HepG2 (cell line): ENCODE measurements at regions not wholly inside any gene's neighbourhood (a gene's known extent, or its start where the extent isn't known, plus 50 kb on each side); places are given as distances from the start of the nearest gene placed in this dataset.

Experiments used
- CBX1 ChIP-seq: IDR thresholded peaks from one replicate; pipeline ENCODE4 v1.6.1; 2016; ENCODE audit warnings: antibody characterized with exemption, low read depth
- FOXA1 ChIP-seq, 2 experiments: fragments of 450-650 bp in 1 of 2; sonication (generic) in 1 of 2; formaldehyde crosslinking in 1 of 2; IDR thresholded peaks; 2 replicates each; pipeline versions ENCODE4 v1.4.0 to v1.6.1; 2016 to 2020; ENCODE audit warnings: missing genetic modification reagents in 1 of 2
- FOXJ3 ChIP-seq: sonication (generic); formaldehyde crosslinking; IDR thresholded peaks from 2 replicates; pipeline ENCODE4 v1.4.0; 2020; ENCODE audit warnings: missing genetic modification reagents, mild to moderate bottlenecking, borderline replicate concordance
- FOXK1 ChIP-seq: sonication (generic); formaldehyde crosslinking; IDR thresholded peaks from 2 replicates; pipeline ENCODE4 v1.4.0; 2020; ENCODE audit warnings: low read depth, missing genetic modification reagents, borderline replicate concordance
- HES4 ChIP-seq: sonication (generic); formaldehyde crosslinking; IDR thresholded peaks from 2 replicates; pipeline ENCODE4 v1.9.0; 2021; ENCODE audit warnings: mild to moderate bottlenecking, missing genetic modification reagents, borderline replicate concordance
- HMG20A ChIP-seq: IDR thresholded peaks from 2 replicates; pipeline ENCODE4 v1.6.1; 2016; ENCODE audit warnings: borderline replicate concordance
- MED13 ChIP-seq: sonication (generic); formaldehyde crosslinking; IDR thresholded peaks from 2 replicates; pipeline ENCODE4 v1.5.0; 2020; ENCODE audit warnings: missing genetic modification reagents
- PRPF4 ChIP-seq: fragments of 200-400 bp; formaldehyde crosslinking; IDR thresholded peaks from 2 replicates; pipeline ENCODE4 v1.6.1; 2016; ENCODE audit warnings: low read length, low read depth; ENCODE audit not compliant: poor library complexity, severe bottlenecking
- RBAK ChIP-seq: sonication (generic); formaldehyde crosslinking; IDR thresholded peaks from 2 replicates; pipeline ENCODE4 v1.5.1; 2020; ENCODE audit warnings: mild to moderate bottlenecking, missing genetic modification reagents
- STAG1 ChIP-seq: sonication (generic); formaldehyde crosslinking; IDR thresholded peaks from 2 replicates; pipeline ENCODE4 v1.4.0; 2020; ENCODE audit warnings: missing genetic modification reagents
- SUZ12 ChIP-seq: fragments of 150-350 bp; IDR thresholded peaks from 2 replicates; pipeline ENCODE4 v1.6.1; 2014; ENCODE audit warnings: low read depth, low read length
- ZFP41 ChIP-seq: sonication (generic); formaldehyde crosslinking; IDR thresholded peaks from 2 replicates; pipeline ENCODE4 v1.4.0; 2020; ENCODE audit warnings: mild to moderate bottlenecking, missing genetic modification reagents, borderline replicate concordance
- ZNF230 ChIP-seq: sonication (generic); formaldehyde crosslinking; IDR thresholded peaks from 2 replicates; pipeline ENCODE4 v1.4.0; 2020; ENCODE audit warnings: mild to moderate bottlenecking, missing genetic modification reagents
- ZNF317 ChIP-seq: sonication (generic); formaldehyde crosslinking; IDR thresholded peaks from 2 replicates; pipeline ENCODE4 v1.5.0; 2020; ENCODE audit warnings: mild to moderate bottlenecking, missing genetic modification reagents
- ZNF460 ChIP-seq: sonication (generic); formaldehyde crosslinking; IDR thresholded peaks from 2 replicates; pipeline ENCODE4 v1.5.1; 2020; ENCODE audit warnings: missing genetic modification reagents, mild to moderate bottlenecking, borderline replicate concordance
- TF ChIP-seq, protein P1 (sequence below): sonication (generic); formaldehyde crosslinking; IDR thresholded peaks from 2 replicates; pipeline ENCODE4 v1.4.0; 2020; ENCODE audit warnings: missing genetic modification reagents
- TF ChIP-seq, protein P2 (sequence below): sonication (generic); formaldehyde crosslinking; IDR thresholded peaks from 2 replicates; pipeline ENCODE4 v1.4.0; 2020; ENCODE audit warnings: missing genetic modification reagents
- TF ChIP-seq, protein P3 (sequence below): sonication (generic); formaldehyde crosslinking; IDR thresholded peaks from 2 replicates; pipeline ENCODE4 v1.4.0; 2020; ENCODE audit warnings: mild to moderate bottlenecking, missing genetic modification reagents
- TF ChIP-seq, protein P4 (sequence below): sonication (generic); formaldehyde crosslinking; IDR thresholded peaks from 2 replicates; pipeline ENCODE4 v1.4.0; 2020; ENCODE audit warnings: missing genetic modification reagents
- TF ChIP-seq, protein P5 (sequence below): sonication (generic); formaldehyde crosslinking; IDR thresholded peaks from 2 replicates; pipeline ENCODE4 v1.5.1; 2020; ENCODE audit warnings: missing genetic modification reagents, mild to moderate bottlenecking, borderline replicate concordance

DNA sequence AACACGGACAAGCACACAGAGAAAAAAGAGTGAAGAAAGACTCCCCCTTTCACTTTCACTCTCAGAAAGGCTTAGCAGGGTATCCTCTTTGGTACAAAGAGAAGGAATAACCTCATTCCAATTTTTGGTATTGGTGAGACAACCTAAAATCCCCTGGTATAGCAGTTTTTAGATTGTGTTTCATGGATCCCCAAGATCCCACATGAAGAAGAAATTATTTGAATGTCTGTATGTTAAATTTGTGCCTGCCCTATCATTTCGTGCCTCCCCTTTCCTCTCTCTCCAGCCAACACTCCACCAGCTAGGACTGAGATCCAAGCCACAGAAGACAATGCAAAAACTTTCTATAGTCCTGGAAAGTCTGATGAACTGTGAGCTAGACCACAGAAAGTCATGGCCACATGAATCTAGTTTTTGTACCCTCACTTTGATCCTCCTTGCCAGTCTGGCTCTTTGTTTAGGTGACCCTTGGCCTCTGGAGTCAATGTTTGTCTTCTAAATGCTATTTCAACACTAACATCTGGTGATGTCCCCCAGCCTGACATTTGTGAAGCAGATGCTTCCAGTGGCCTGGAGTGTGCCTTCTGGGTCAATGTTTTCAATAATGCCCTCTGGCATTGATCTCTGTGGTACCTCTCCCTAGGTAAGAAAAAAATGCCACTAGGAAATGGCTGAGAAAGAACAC, 181.9 kb upstream of the BMP4 start (continued):
- TF ChIP-seq, protein P1, sequence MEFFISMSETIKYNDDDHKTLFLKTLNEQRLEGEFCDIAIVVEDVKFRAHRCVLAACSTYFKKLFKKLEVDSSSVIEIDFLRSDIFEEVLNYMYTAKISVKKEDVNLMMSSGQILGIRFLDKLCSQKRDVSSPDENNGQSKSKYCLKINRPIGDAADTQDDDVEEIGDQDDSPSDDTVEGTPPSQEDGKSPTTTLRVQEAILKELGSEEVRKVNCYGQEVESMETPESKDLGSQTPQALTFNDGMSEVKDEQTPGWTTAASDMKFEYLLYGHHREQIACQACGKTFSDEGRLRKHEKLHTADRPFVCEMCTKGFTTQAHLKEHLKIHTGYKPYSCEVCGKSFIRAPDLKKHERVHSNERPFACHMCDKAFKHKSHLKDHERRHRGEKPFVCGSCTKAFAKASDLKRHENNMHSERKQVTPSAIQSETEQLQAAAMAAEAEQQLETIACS (CRISPR knock-in tag): no peak
- no peak for TF ChIP-seq PRPF4
- TF ChIP-seq FOXJ3 (CRISPR knock-in tag): peak; percentile 99
- no peak for TF ChIP-seq SUZ12
- peak; percentile 87 for TF ChIP-seq FOXA1 (IDR thresholded peaks at IDR 0.05)
- TF ChIP-seq FOXA1 (CRISPR knock-in tag; IDR thresholded peaks at IDR 0.05): peak; percentile 97
- no peak for TF ChIP-seq ZNF460 (CRISPR knock-in tag)
- TF ChIP-seq STAG1 (CRISPR knock-in tag): peak; percentile 60
- TF ChIP-seq, protein P2, sequence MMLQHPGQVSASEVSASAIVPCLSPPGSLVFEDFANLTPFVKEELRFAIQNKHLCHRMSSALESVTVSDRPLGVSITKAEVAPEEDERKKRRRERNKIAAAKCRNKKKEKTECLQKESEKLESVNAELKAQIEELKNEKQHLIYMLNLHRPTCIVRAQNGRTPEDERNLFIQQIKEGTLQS (CRISPR knock-in tag): peak; percentile 76
- TF ChIP-seq, protein P3, sequence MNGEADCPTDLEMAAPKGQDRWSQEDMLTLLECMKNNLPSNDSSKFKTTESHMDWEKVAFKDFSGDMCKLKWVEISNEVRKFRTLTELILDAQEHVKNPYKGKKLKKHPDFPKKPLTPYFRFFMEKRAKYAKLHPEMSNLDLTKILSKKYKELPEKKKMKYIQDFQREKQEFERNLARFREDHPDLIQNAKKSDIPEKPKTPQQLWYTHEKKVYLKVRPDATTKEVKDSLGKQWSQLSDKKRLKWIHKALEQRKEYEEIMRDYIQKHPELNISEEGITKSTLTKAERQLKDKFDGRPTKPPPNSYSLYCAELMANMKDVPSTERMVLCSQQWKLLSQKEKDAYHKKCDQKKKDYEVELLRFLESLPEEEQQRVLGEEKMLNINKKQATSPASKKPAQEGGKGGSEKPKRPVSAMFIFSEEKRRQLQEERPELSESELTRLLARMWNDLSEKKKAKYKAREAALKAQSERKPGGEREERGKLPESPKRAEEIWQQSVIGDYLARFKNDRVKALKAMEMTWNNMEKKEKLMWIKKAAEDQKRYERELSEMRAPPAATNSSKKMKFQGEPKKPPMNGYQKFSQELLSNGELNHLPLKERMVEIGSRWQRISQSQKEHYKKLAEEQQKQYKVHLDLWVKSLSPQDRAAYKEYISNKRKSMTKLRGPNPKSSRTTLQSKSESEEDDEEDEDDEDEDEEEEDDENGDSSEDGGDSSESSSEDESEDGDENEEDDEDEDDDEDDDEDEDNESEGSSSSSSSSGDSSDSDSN (CRISPR knock-in tag): peak; percentile 67
- TF ChIP-seq CBX1: no peak
- peak; percentile 99 for TF ChIP-seq HMG20A (CRISPR knock-in tag)
- TF ChIP-seq ZNF317 (CRISPR knock-in tag): peak; percentile 83
- peak; percentile 99 for TF ChIP-seq MED13 (CRISPR knock-in tag)
- TF ChIP-seq, protein P4, sequence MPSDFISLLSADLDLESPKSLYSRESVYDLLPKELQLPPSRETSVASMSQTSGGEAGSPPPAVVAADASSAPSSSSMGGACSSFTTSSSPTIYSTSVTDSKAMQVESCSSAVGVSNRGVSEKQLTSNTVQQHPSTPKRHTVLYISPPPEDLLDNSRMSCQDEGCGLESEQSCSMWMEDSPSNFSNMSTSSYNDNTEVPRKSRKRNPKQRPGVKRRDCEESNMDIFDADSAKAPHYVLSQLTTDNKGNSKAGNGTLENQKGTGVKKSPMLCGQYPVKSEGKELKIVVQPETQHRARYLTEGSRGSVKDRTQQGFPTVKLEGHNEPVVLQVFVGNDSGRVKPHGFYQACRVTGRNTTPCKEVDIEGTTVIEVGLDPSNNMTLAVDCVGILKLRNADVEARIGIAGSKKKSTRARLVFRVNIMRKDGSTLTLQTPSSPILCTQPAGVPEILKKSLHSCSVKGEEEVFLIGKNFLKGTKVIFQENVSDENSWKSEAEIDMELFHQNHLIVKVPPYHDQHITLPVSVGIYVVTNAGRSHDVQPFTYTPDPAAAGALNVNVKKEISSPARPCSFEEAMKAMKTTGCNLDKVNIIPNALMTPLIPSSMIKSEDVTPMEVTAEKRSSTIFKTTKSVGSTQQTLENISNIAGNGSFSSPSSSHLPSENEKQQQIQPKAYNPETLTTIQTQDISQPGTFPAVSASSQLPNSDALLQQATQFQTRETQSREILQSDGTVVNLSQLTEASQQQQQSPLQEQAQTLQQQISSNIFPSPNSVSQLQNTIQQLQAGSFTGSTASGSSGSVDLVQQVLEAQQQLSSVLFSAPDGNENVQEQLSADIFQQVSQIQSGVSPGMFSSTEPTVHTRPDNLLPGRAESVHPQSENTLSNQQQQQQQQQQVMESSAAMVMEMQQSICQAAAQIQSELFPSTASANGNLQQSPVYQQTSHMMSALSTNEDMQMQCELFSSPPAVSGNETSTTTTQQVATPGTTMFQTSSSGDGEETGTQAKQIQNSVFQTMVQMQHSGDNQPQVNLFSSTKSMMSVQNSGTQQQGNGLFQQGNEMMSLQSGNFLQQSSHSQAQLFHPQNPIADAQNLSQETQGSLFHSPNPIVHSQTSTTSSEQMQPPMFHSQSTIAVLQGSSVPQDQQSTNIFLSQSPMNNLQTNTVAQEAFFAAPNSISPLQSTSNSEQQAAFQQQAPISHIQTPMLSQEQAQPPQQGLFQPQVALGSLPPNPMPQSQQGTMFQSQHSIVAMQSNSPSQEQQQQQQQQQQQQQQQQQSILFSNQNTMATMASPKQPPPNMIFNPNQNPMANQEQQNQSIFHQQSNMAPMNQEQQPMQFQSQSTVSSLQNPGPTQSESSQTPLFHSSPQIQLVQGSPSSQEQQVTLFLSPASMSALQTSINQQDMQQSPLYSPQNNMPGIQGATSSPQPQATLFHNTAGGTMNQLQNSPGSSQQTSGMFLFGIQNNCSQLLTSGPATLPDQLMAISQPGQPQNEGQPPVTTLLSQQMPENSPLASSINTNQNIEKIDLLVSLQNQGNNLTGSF: no peak
- no peak for TF ChIP-seq HES4
- TF ChIP-seq RBAK (CRISPR knock-in tag): no peak
- TF ChIP-seq, protein P5, sequence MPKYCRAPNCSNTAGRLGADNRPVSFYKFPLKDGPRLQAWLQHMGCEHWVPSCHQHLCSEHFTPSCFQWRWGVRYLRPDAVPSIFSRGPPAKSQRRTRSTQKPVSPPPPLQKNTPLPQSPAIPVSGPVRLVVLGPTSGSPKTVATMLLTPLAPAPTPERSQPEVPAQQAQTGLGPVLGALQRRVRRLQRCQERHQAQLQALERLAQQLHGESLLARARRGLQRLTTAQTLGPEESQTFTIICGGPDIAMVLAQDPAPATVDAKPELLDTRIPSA: no peak
- no peak for TF ChIP-seq ZNF230 (CRISPR knock-in tag)
- peak; percentile 97 for TF ChIP-seq FOXK1
- no peak for TF ChIP-seq ZFP41 (CRISPR knock-in tag)
